ENCODE measurements at regions not wholly inside any gene's neighbourhood (a gene's known extent, or its start where the extent isn't known, plus 50 kb on each side); places are given as distances from the start of the nearest gene placed in this dataset.

DNA sequence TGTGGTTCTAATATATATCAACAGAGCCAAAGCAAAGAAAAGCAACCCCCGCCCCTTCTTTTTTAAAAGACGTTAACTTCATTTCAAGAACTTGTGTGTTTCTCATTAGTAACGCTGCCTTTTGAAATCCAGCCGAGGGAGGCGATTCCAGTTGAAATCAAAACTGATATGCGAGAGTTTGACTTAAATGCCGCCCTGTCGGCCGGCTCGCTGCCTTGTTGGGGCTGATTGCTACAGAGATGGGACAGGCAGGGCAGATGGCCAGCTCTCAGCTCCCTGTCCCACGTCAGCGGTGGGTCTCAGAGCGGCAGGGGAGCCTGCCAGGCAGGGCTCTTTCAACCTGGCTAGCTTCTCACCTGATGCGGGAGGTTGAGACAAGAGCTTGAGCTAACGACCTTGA, 51.9 kb upstream of the ALX4 start:
- no peak for DNase-seq (ENCODE audit: low spot score)
- no peak for TF ChIP-seq CTCF (IDR thresholded peaks at IDR 0.05; ENCODE audit: extremely low read depth, missing control alignments)

- DNase-seq (ENCODE audit: low spot score), result no peak
- no peak for TF ChIP-seq CTCF (IDR thresholded peaks at IDR 0.05; ENCODE audit: extremely low read depth, missing control alignments)
Observed at GRCh38 chr11:44363116-44363515, 53.2 kb upstream of the ALX4 start.

GRCh38 chr11:44364596-44364995, 54.7 kb upstream of the ALX4 start:
- DNase-seq (ENCODE audit: low spot score), result no peak
- no peak for TF ChIP-seq CTCF (IDR thresholded peaks at IDR 0.05; ENCODE audit: extremely low read depth, missing control alignments)

GRCh38 chr11:44365616-44366015, 55.7 kb upstream of the ALX4 start:
- TF ChIP-seq CTCF (IDR thresholded peaks at IDR 0.05; ENCODE audit: extremely low read depth, missing control alignments), result no peak
- no peak for DNase-seq (ENCODE audit: low spot score)

DNA sequence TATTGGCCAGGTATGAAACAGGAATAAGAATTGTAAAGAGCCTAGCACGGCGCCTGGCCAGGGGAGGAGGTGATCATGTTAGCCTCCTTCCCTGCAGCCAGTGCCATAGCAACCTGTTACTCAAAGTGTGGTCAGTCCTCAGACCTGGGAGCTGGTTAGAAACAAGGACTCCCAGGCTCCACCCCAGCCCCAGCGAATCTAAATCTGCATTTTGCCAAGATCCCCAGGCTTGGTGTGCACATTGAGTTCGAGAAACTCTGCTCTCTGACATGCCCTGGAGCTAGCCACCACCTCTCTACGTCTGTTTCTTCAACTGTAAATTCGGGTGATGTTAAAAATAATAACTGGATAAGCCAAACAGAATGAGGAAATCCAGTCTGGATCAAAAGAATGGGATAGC, 56.1 kb upstream of the ALX4 start:
- no peak for TF ChIP-seq CTCF (IDR thresholded peaks at IDR 0.05; ENCODE audit: extremely low read depth, missing control alignments)
- no peak for DNase-seq (ENCODE audit: low spot score)

DNA sequence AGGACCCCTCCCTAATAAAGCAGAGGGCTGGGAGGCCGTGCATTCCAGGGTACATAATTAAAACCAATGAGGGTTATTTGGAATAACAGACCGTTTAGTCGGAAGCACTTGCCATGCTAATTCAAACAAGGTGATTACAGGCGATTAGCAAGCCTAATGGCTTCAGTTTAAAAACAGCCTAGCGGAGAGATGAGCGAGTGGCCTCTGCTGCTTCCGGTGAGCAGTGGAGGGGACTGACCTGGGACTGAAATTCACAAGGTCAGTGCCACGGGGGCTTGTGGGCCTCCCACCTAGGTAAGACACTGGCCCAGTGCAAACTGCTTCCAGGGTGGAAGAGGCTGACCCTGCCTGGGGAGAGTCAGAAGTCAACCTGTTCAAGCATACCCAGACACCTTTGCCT, 56.8 kb upstream of the ALX4 start:
- TF ChIP-seq CTCF (IDR thresholded peaks at IDR 0.05; ENCODE audit: extremely low read depth, missing control alignments), result no peak
- DNase-seq (ENCODE audit: low spot score), result no peak

DNA sequence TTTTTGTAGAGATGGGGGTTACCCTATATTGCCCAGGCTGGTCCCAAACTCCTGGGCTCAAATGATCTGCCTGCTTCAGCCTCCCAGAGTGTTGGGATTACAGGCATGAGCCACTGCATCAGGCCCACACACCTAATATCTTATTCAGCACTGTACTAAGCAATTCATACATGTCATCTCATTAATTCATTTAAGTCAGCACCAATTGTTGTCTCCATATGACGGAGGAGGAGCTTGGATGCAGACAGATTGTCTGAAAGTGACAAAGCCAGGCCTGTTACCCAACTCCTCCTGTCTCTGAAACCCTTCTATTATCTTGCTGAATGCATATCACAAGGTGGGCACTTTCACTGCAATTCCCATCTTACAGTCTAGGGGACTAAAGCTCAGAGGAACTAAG, 57.5 kb upstream of the ALX4 start:
- TF ChIP-seq CTCF (IDR thresholded peaks at IDR 0.05; ENCODE audit: extremely low read depth, missing control alignments), result no peak
- DNase-seq (ENCODE audit: low spot score), result no peak

Data from GM20000 (cell line).